CD4-positive, alpha-beta T cell (primary cell): ENCODE measurements at regions not wholly inside any gene's neighbourhood (a gene's known extent, or its start where the extent isn't known, plus 50 kb on each side); places are given as distances from the start of the nearest gene placed in this dataset.

ENCODE experiments used
- ATAC-seq: fragments of 200-7000 bp; cut with Tn5 transposase; one replicate; pipeline ENCODE4 v1.10.0; 2022; ENCODE audit warnings: mild to moderate bottlenecking; ENCODE audit not compliant: poor library complexity
- CTCF ChIA-PET: fragments of 350-600 bp; sonication (Branson Sonifier 250); formaldehyde crosslinking; loops from one replicate; lab custom pipeline; 2021; ENCODE audit warnings: antibody characterized with exemption, inconsistent platforms; lab: Charles Lee
- POLR2A ChIA-PET: fragments of 350-600 bp; sonication (Branson Sonifier 250); formaldehyde crosslinking; loops from one replicate; lab custom pipeline; 2021; ENCODE audit warnings: antibody characterized with exemption, inconsistent platforms; lab: Charles Lee
- DNase-seq, 14 experiments: peaks; one replicate each; pipeline ENCODE4 v3.0.0-alpha.2; 2013 to 2020; ENCODE audit warnings: mixed read lengths in 2 of 14
- H3K27ac ChIP-seq, 2 donors: one replicate each; pipeline versions ENCODE4 v1.5.1 to v1.7.0; 2013; ENCODE audit warnings: low read length in 2 of 2, low read depth in 1 of 2, mild to moderate bottlenecking in 1 of 2
- H3K27me3 ChIP-seq, 2 experiments: 1 replicate in 1 of 2; 2 replicates in 1 of 2; pipeline versions ENCODE4 v1.6.1 to v1.7.0; 2013; ENCODE audit warnings: low read length in 2 of 2, control low read depth in 1 of 2, mild to moderate bottlenecking in 1 of 2, moderate library complexity in 1 of 2; ENCODE audit not compliant: insufficient read depth in 2 of 2, control insufficient read depth in 1 of 2
- H3K36me3 ChIP-seq: one replicate; pipeline ENCODE4 v1.6.1; 2013; ENCODE audit warnings: low read length, control low read depth; ENCODE audit not compliant: insufficient read depth
- H3K4me1 ChIP-seq: one replicate; pipeline ENCODE4 v1.6.1; 2013; ENCODE audit warnings: low read length, control low read depth; ENCODE audit not compliant: insufficient read depth
- H3K4me3 ChIP-seq: one replicate; pipeline ENCODE4 v1.5.1; 2013; ENCODE audit warnings: mild to moderate bottlenecking, low read length, moderate library complexity
- H3K9me3 ChIP-seq, 2 experiments: 1 replicate in 1 of 2; 2 replicates in 1 of 2; pipeline versions ENCODE4 v1.6.1 to v1.7.0; 2013; ENCODE audit warnings: low read length in 2 of 2, mild to moderate bottlenecking in 2 of 2, control low read depth in 1 of 2, moderate library complexity in 1 of 2; ENCODE audit not compliant: control insufficient read depth in 1 of 2, insufficient read depth in 1 of 2
- H3K27ac Mint-ChIP-seq: one replicate; pipeline ENCODE4 v1.8.0; 2020; ENCODE audit warnings: mixed read lengths
- H3K27me3 Mint-ChIP-seq: one replicate; pipeline ENCODE4 v1.8.0; 2021; ENCODE audit warnings: mixed read lengths
- H3K36me3 Mint-ChIP-seq: one replicate; pipeline ENCODE4 v1.8.0; 2021; ENCODE audit warnings: low read depth, mixed read lengths
- H3K4me1 Mint-ChIP-seq: one replicate; pipeline ENCODE4 v1.8.0; 2021; ENCODE audit warnings: low read depth, mixed read lengths
- H3K4me3 Mint-ChIP-seq: one replicate; pipeline ENCODE4 v1.8.0; 2020; ENCODE audit warnings: mild to moderate bottlenecking, mixed read lengths
- H3K9me3 Mint-ChIP-seq: one replicate; pipeline ENCODE4 v1.8.0; 2020; ENCODE audit warnings: mixed read lengths
- CTCF ChIP-seq: fragments of 200-600 bp; IDR thresholded peaks from one replicate; pipeline ENCODE4 v1.8.0; 2022; ENCODE audit warnings: antibody characterized with exemption, mild to moderate bottlenecking
- intact Hi-C, 2 experiments: fragments of 100-400 bp; cut with DNase I in 1 of 2; cut with micrococcal nuclease in 1 of 2; formaldehyde crosslinking; loops; one replicate each; pipeline versions ENCODE4 v1.15.1 to v1.9.0; 2023 to 2025; cut with DNase I, micrococcal nuclease

GRCh38 chr15:94674296-94674695 lies 442.9 kb downstream of the MCTP2 start:
- Mint-ChIP-seq H3K4me1 (no peaks in the 10 kb centered on the region), H3K36me3 (no peaks in the 10 kb centered on the region), H3K9me3 (no peaks in the 10 kb centered on the region), H3K4me3 (no peak overlapping the region), H3K27me3 (peaks cover 31% of the 10 kb centered on the region), H3K27ac (no peak overlapping the region)
- no peaks in the 10 kb centered on the region for H3K27me3 ChIP-seq
- intact Hi-C loops, result loop anchor here in 1 of 2 experiments (5.0 kb wide), 1 partner anchor 618 kb away; no protein-coding TSS in a partner anchor
- no peak overlapping the region for H3K27ac ChIP-seq
- H3K9me3 ChIP-seq, result peaks cover 0 to 3% of the 10 kb centered on the region in 2 experiments
- ATAC-seq, result no peak
- H3K36me3 ChIP-seq, result no peaks in the 10 kb centered on the region
- no peak for TF ChIP-seq CTCF
- no peak for DNase-seq
- H3K4me1 ChIP-seq, result no peaks in the 10 kb centered on the region
- no peak overlapping the region for H3K4me3 ChIP-seq
- CTCF ChIA-PET, result no interaction called here
- POLR2A ChIA-PET, result no interaction called here

- no peak for ATAC-seq
- H3K27ac ChIP-seq, result no peak overlapping the region
- no peaks in the 10 kb centered on the region for H3K36me3 ChIP-seq
- H3K27me3 Mint-ChIP-seq, result peaks cover 18% of the 10 kb centered on the region
- peaks cover 0 to 3% of the 10 kb centered on the region in 2 experiments for H3K9me3 ChIP-seq
- H3K4me1 Mint-ChIP-seq, result no peaks in the 10 kb centered on the region
- no peak for DNase-seq
- ChIA-PET POLR2A (no interaction called here), CTCF (no interaction called here)
- H3K9me3 Mint-ChIP-seq, result no peaks in the 10 kb centered on the region
- H3K4me3 Mint-ChIP-seq, result no peak overlapping the region
- H3K27ac Mint-ChIP-seq, result no peak overlapping the region
- no peaks in the 10 kb centered on the region for H3K4me1 ChIP-seq
- intact Hi-C loops, result no loop called here
- H3K4me3 ChIP-seq, result no peak overlapping the region
- H3K36me3 Mint-ChIP-seq, result no peaks in the 10 kb centered on the region
- no peak for TF ChIP-seq CTCF
- H3K27me3 ChIP-seq, result peaks cover 0 to 3% of the 10 kb centered on the region in 2 experiments
Observed at GRCh38 chr15:94677202-94677790, 445.9 kb downstream of the MCTP2 start.

GRCh38 chr15:94682171-94682570 lies 450.8 kb downstream of the MCTP2 start:
- DNase-seq (no peak), ATAC-seq (no peak)
- Mint-ChIP-seq H3K27ac (no peak overlapping the region), H3K36me3 (no peaks in the 10 kb centered on the region), H3K9me3 (no peaks in the 10 kb centered on the region), H3K4me1 (no peaks in the 10 kb centered on the region), H3K4me3 (no peak overlapping the region), H3K27me3 (peaks cover 10% of the 10 kb centered on the region)
- CTCF ChIA-PET, result no interaction called here
- H3K36me3 ChIP-seq, result no peaks in the 10 kb centered on the region
- no peak overlapping the region for H3K4me3 ChIP-seq
- POLR2A ChIA-PET, result no interaction called here
- no peak for TF ChIP-seq CTCF
- H3K27me3 ChIP-seq, result peaks cover 0 to 3% of the 10 kb centered on the region in 2 experiments
- H3K27ac ChIP-seq, result no peak overlapping the region
- intact Hi-C loops, result no loop called here
- H3K4me1 ChIP-seq, result no peaks in the 10 kb centered on the region
- H3K9me3 ChIP-seq, result peaks cover 0 to 5% of the 10 kb centered on the region in 2 experiments
